Activated CD4-positive, alpha-beta memory T cell treated with anti-CD3 and anti-CD28 coated beads for 36 hours (primary cell): ENCODE measurements at regions not wholly inside any gene's neighbourhood (a gene's known extent, or its start where the extent isn't known, plus 50 kb on each side); places are given as distances from the start of the nearest gene placed in this dataset.
"Not testable (repeated sequence)": the region's sequence is repeated elsewhere in the genome, so short reads cannot be mapped to it uniquely, and the experiment has no call there.

ENCODE experiments used
- CTCF ChIA-PET: fragments of 350-600 bp; sonication (Branson Sonifier 250); formaldehyde crosslinking; loops from one replicate; lab custom pipeline; 2021; ENCODE audit warnings: antibody characterized with exemption, inconsistent platforms; lab: Charles Lee
- POLR2A ChIA-PET: fragments of 350-600 bp; sonication (Branson Sonifier 250); formaldehyde crosslinking; loops from one replicate; lab custom pipeline; 2021; ENCODE audit warnings: antibody characterized with exemption; lab: Charles Lee
- DNase-seq: peaks from one replicate; pipeline ENCODE4 v3.0.0-alpha.2; 2020
- H3K27ac Mint-ChIP-seq: one replicate; pipeline ENCODE4 v1.8.0; 2021; ENCODE audit warnings: mixed read lengths
- H3K27me3 Mint-ChIP-seq: one replicate; pipeline ENCODE4 v1.8.0; 2021; ENCODE audit warnings: mixed read lengths
- H3K36me3 Mint-ChIP-seq: one replicate; pipeline ENCODE4 v1.8.0; 2021; ENCODE audit warnings: mixed read lengths
- H3K4me1 Mint-ChIP-seq: one replicate; pipeline ENCODE4 v1.8.0; 2021; ENCODE audit warnings: low read depth, mixed read lengths
- H3K4me3 Mint-ChIP-seq: one replicate; pipeline ENCODE4 v1.8.0; 2021; ENCODE audit warnings: mild to moderate bottlenecking, mixed read lengths
- H3K9me3 Mint-ChIP-seq: one replicate; pipeline ENCODE4 v1.8.0; 2021; ENCODE audit warnings: mixed read lengths
- intact Hi-C: fragments of 100-400 bp; cut with micrococcal nuclease; formaldehyde crosslinking; loops from one replicate; pipeline ENCODE4 v1.15.1; 2023

DNA sequence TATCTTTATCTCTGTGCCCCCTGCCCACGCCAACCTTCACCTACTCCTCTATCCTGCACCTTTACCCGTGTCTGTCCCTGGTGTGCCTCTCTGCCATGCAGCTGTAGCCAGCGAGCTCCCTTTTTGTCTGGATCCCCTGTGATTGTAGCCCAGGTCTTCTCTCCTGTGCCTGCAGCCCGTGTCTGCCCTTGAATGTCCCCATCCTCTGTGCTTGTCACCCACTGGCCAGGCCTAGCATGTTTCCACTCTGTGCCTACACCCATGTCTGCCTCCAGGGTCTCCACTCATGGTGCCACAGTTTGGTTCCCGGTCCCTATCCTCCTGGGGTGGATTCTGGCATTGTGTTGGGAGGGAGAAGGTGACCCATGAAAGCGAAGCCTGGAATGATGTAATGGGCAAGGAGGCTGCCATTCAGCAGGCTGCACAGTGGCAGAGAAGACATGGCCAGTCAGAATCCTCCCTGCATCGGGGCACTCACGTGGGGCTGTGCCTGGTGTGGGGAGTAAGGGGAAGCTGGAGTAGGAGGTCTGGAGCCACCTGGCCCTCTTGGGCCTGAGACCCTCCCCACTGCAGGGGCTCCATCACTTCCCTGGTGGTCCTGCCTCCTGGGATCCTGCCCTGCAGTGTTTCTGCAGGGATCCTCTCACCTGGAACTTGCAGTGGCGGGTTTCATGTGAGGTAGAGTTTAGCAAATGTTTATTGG lies 101.0 kb downstream of the GOSR1 start:
- intact Hi-C loops, DNase-seq, H3K36me3 Mint-ChIP-seq, H3K27ac Mint-ChIP-seq, H3K27me3 Mint-ChIP-seq, POLR2A ChIA-PET, H3K9me3 Mint-ChIP-seq, H3K4me3 Mint-ChIP-seq, CTCF ChIA-PET, H3K4me1 Mint-ChIP-seq: not testable (repeated sequence)
